Neuronal stem cell (in vitro differentiated cells): ENCODE measurements at regions not wholly inside any gene's neighbourhood (a gene's known extent, or its start where the extent isn't known, plus 50 kb on each side); places are given as distances from the start of the nearest gene placed in this dataset.

Experiments
- DNase-seq: peaks from one replicate; pipeline ENCODE4 v3.0.0-alpha.2; 2013; ENCODE audit warnings: low spot score
- H2AFZ ChIP-seq: one replicate; pipeline ENCODE4 v1.6.1; 2013; ENCODE audit warnings: mild to moderate bottlenecking, low read length, inconsistent platforms
- H2AK5ac ChIP-seq: 2 replicates; pipeline ENCODE4 v1.6.1; 2013; ENCODE audit warnings: low read depth, mild to moderate bottlenecking, inconsistent platforms, low read length, moderate library complexity, mixed read lengths
- H2BK120ac ChIP-seq: 2 replicates; pipeline ENCODE4 v1.6.1; 2013; ENCODE audit warnings: low read depth, mild to moderate bottlenecking, inconsistent platforms, low read length, moderate library complexity, mixed read lengths
- H2BK12ac ChIP-seq: one replicate; pipeline ENCODE4 v1.6.1; 2013; ENCODE audit warnings: low read length, inconsistent platforms
- H2BK15ac ChIP-seq: 2 replicates; pipeline ENCODE4 v1.6.1; 2013; ENCODE audit warnings: mild to moderate bottlenecking, low read length, inconsistent platforms, mixed read lengths
- H2BK5ac ChIP-seq: one replicate; pipeline ENCODE4 v1.6.1; 2013; ENCODE audit warnings: inconsistent platforms, mild to moderate bottlenecking, low read length, moderate library complexity
- H3K14ac ChIP-seq: one replicate; pipeline ENCODE4 v1.6.1; 2013; ENCODE audit warnings: low read length, inconsistent platforms
- H3K18ac ChIP-seq: 2 replicates; pipeline ENCODE4 v1.6.1; 2013; ENCODE audit warnings: low read length, inconsistent platforms
- H3K23ac ChIP-seq: 2 replicates; pipeline ENCODE4 v1.6.1; 2013; ENCODE audit warnings: low read depth, mild to moderate bottlenecking, mixed read lengths, low read length, inconsistent platforms; ENCODE audit not compliant: poor library complexity
- H3K27ac ChIP-seq: replicated peaks from 3 replicates; pipeline ENCODE4 v1.5.1; 2013; ENCODE audit warnings: low read length, inconsistent platforms
- H3K27me3 ChIP-seq, 3 experiments: 2 replicates each; pipeline ENCODE4 v1.6.1; 2013; ENCODE audit warnings: low read length in 3 of 3, mild to moderate bottlenecking in 2 of 3, inconsistent platforms in 1 of 3, low read depth in 1 of 3, mixed read lengths in 1 of 3, moderate library complexity in 1 of 3; ENCODE audit not compliant: control insufficient read depth in 3 of 3, insufficient read depth in 3 of 3
- H3K36me3 ChIP-seq, 2 donors: replicated peaks in 1 of 2; 2 replicates each; pipeline ENCODE4 v1.6.1; 2013; ENCODE audit warnings: low read length in 2 of 2; ENCODE audit not compliant: control insufficient read depth in 2 of 2, insufficient read depth in 2 of 2
- H3K4ac ChIP-seq: 2 replicates; pipeline ENCODE4 v1.6.1; 2013; ENCODE audit warnings: inconsistent platforms, mild to moderate bottlenecking, low read length, moderate library complexity
- H3K4me1 ChIP-seq, 2 donors: 1 replicate in 1 of 2; 2 replicates in 1 of 2; pipeline ENCODE4 v1.6.1; 2013; ENCODE audit warnings: low read length in 2 of 2, low read depth in 1 of 2; ENCODE audit not compliant: control insufficient read depth in 2 of 2, insufficient read depth in 1 of 2
- H3K4me2 ChIP-seq: one replicate; pipeline ENCODE4 v1.6.1; 2013; ENCODE audit warnings: mild to moderate bottlenecking, low read length, inconsistent platforms; ENCODE audit not compliant: insufficient read depth, poor library complexity, severe bottlenecking
- H3K4me3 ChIP-seq, 2 donors: 2 replicates each; pipeline ENCODE4 v1.5.1; 2013; ENCODE audit warnings: low read length in 2 of 2, mild to moderate bottlenecking in 2 of 2, inconsistent platforms in 1 of 2, moderate library complexity in 1 of 2
- H3K79me1 ChIP-seq: one replicate; pipeline ENCODE4 v1.6.1; 2013; ENCODE audit warnings: low read depth, mild to moderate bottlenecking, inconsistent platforms, low read length, moderate library complexity
- H3K9ac ChIP-seq: one replicate; pipeline ENCODE4 v1.6.1; 2013; ENCODE audit warnings: mild to moderate bottlenecking, low read depth, low read length, inconsistent platforms; ENCODE audit not compliant: poor library complexity
- H3K9me3 ChIP-seq, 2 donors: replicated peaks in 1 of 2; 2 replicates each; pipeline versions ENCODE3 to v1.6.1; 2013; ENCODE audit warnings: low read length in 2 of 2, mild to moderate bottlenecking in 2 of 2, inconsistent platforms in 1 of 2, low read depth in 1 of 2, mixed read lengths in 1 of 2, moderate library complexity in 1 of 2; ENCODE audit not compliant: control insufficient read depth in 2 of 2, insufficient read depth in 1 of 2
- H4K8ac ChIP-seq: one replicate; pipeline ENCODE4 v1.6.1; 2013; ENCODE audit warnings: low read depth, mild to moderate bottlenecking, inconsistent platforms, low read length, moderate library complexity
- H4K91ac ChIP-seq: one replicate; pipeline ENCODE4 v1.6.1; 2013; ENCODE audit warnings: low read length, low read depth, mild to moderate bottlenecking, inconsistent platforms; ENCODE audit not compliant: poor library complexity
- WGBS, 2 donors: extraction: QIAGEN DNeasy Blood & Tissue Kit; methylation state at CpG; one replicate each; pipeline ENCODE4 v1.1.7; 2013; ENCODE audit warnings: missing lambda C conversion rate in 2 of 2, mixed read lengths in 1 of 2; ENCODE audit not compliant: insufficient read length in 2 of 2, insufficient replicate concordance in 1 of 2; ENCODE audit errors: extremely low coverage in 2 of 2; 5-methylcytosine and 5-hydroxymethylcytosine counted together

DNA sequence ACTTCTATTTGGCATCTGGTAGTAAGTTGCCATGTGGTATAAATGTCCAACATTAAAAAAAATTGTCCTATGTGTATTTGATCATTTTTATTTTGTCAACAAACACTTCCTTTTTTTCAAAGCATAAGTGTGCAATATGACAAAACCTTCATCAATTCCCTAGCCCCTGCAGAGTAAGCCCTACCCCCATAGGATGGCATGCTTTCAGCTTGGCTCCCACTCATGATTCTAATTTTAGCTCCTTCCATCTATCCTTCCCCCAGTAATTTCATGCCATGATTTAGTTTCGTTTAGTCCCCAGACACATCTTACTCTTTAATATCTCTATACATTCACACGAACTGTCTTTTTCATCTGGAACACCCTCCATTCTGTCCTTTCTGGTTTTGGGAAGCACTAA lies 250.6 kb upstream of the RAG2 start:
- no peak overlapping the region for H2AFZ ChIP-seq
- H3K4me1 ChIP-seq: no peaks in the 10 kb centered on the region
- no peak overlapping the region for H2AK5ac ChIP-seq
- H3K4me3 ChIP-seq: no peak overlapping the region
- H3K18ac ChIP-seq: no peak overlapping the region
- no peak overlapping the region for H3K4ac ChIP-seq
- DNase-seq: no peak
- no peak overlapping the region for H3K14ac ChIP-seq
- H3K9ac ChIP-seq: no peak overlapping the region
- H3K23ac ChIP-seq: no peak overlapping the region
- H3K79me1 ChIP-seq: no peaks in the 10 kb centered on the region
- H2BK120ac ChIP-seq: no peak overlapping the region
- no peak overlapping the region for H3K4me2 ChIP-seq
- H3K27me3 ChIP-seq: no peaks in the 10 kb centered on the region
- no peak overlapping the region for H3K27ac ChIP-seq
- no peak overlapping the region for H2BK15ac ChIP-seq
- no peaks in the 10 kb centered on the region for H3K36me3 ChIP-seq
- no peak overlapping the region for H2BK5ac ChIP-seq
- no peaks in the 10 kb centered on the region for H3K9me3 ChIP-seq
- WGBS, 2 donors: no CpG with 5 or more reads among the region's 2 CpGs
- no peak overlapping the region for H4K91ac ChIP-seq
- H2BK12ac ChIP-seq: no peak overlapping the region
- no peak overlapping the region for H4K8ac ChIP-seq

DNA sequence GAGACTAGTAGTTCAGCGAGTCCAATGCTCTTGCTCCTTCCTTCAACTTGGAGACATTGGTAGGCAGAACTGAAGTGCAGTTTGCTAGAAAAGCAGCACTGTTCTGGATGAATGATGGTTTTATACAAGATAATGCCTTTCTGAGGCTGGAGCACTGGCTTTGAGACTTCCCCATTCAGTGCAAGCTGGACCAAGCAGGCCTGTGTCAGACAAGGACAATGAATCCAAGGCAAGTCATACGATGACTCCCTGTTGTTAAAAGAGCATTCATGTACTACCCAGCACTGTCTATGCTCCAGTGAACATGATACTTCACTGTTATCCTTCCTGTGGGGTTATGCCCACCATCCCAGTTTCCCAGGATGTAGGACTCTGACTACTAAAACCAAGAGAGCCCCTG lies 242.3 kb upstream of the RAG2 start:
- Histone ChIP-seq H4K91ac (no peak overlapping the region), H3K23ac (no peak overlapping the region), H3K79me1 (no peaks in the 10 kb centered on the region), H2AK5ac (no peak overlapping the region), H3K4ac (no peak overlapping the region), H2BK12ac (no peak overlapping the region), H3K36me3 (no peaks in the 10 kb centered on the region), H3K27ac (no peak overlapping the region), H2BK15ac (no peak overlapping the region), H3K27me3 (no peaks in the 10 kb centered on the region), H2BK5ac (no peak overlapping the region), H2AFZ (no peak overlapping the region), H3K9me3 (no peaks in the 10 kb centered on the region), H3K4me1 (peaks cover 0 to 6% of the 10 kb centered on the region in 2 donors), H3K4me3 (no peak overlapping the region), H2BK120ac (no peak overlapping the region), H3K18ac (no peak overlapping the region), H3K14ac (no peak overlapping the region), H3K4me2 (no peak overlapping the region), H3K9ac (no peak overlapping the region), H4K8ac (no peak overlapping the region)
- DNase-seq: no peak
- no CpG with 5 or more reads among the region's 2 CpGs for WGBS, 2 donors

DNA sequence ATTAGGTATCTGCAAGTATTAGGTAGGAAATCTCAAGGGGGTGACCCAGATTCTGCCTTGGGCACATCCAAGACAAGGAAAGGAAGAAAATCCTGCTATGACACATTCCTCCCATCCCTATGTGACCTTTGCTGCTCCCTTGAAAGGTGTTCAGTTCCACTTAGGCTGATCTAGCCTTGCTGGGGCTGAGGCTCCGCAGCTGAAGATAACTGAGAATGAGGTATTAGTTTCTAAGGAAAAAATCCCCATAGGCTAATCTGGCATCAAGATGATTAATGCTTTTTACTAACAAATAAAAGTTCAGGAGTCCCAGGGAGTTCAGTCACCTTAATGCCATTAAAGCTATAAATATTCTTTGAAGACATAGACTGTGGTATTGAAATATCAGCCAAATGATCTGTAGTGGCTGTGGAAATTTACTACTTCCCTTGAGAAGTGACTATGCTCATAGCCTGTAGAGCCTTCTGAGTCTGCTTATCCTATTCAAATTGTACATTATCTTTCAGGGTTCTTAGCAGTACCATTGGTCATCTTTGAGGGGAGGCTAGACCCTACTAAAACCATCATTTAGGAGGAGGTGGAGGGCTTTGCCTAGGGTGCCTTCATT lies 239.9 kb upstream of the RAG2 start:
- Histone ChIP-seq H3K4me1 (peaks cover 0 to 6% of the 10 kb centered on the region in 2 donors), H4K91ac (no peak overlapping the region), H3K14ac (no peak overlapping the region), H2BK12ac (no peak overlapping the region), H3K27ac (no peak overlapping the region), H4K8ac (no peak overlapping the region), H3K4me2 (no peak overlapping the region), H2BK120ac (no peak overlapping the region), H3K27me3 (no peaks in the 10 kb centered on the region), H3K4ac (no peak overlapping the region), H2BK15ac (no peak overlapping the region), H3K18ac (no peak overlapping the region), H2AK5ac (no peak overlapping the region), H3K79me1 (no peaks in the 10 kb centered on the region), H2AFZ (no peak overlapping the region), H3K9ac (no peak overlapping the region), H3K36me3 (no peaks in the 10 kb centered on the region), H3K4me3 (no peak overlapping the region), H3K23ac (no peak overlapping the region), H2BK5ac (no peak overlapping the region), H3K9me3 (no peaks in the 10 kb centered on the region)
- no CpG with 5 or more reads among the region's 1 CpG for WGBS, 2 donors
- DNase-seq: no peak

DNA sequence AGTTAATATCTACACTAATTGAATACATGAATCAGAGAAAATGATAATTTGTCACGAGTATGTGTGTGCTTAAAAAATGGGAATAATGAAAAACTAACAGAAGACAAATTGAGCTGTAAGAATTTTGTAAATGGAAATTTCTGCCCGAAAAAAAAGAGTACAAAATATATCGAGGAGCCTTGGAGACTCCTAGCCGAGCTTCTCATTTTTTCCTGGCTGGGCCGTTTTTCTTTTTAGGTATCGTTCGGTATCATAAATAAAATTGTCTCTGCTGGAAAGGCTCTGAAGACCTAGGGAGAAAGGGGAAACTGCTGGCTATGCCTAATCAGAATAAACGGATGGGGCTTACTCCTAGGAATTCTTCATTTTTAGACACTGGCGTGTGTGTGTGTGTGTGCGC lies 227.2 kb upstream of the RAG2 start:
- H4K8ac ChIP-seq: no peak overlapping the region
- no peak overlapping the region for H3K14ac ChIP-seq
- no peak overlapping the region for H2AFZ ChIP-seq
- no peak overlapping the region for H3K23ac ChIP-seq
- WGBS, 2 donors: no CpG with 5 or more reads among the region's 10 CpGs
- no peak overlapping the region for H3K4me3 ChIP-seq
- H2BK12ac ChIP-seq: no peak overlapping the region
- no peak overlapping the region for H3K9ac ChIP-seq
- no peaks in the 10 kb centered on the region for H3K4me1 ChIP-seq
- no peak for DNase-seq
- no peaks in the 10 kb centered on the region for H3K36me3 ChIP-seq
- no peak overlapping the region for H3K4ac ChIP-seq
- no peak overlapping the region for H2BK15ac ChIP-seq
- H2AK5ac ChIP-seq: no peak overlapping the region
- no peaks in the 10 kb centered on the region for H3K79me1 ChIP-seq
- H2BK120ac ChIP-seq: no peak overlapping the region
- H4K91ac ChIP-seq: no peak overlapping the region
- H3K9me3 ChIP-seq: no peaks in the 10 kb centered on the region
- no peak overlapping the region for H3K4me2 ChIP-seq
- no peak overlapping the region for H3K27ac ChIP-seq
- H2BK5ac ChIP-seq: no peak overlapping the region
- H3K18ac ChIP-seq: no peak overlapping the region
- no peaks in the 10 kb centered on the region for H3K27me3 ChIP-seq
